ENCODE measurements at regions not wholly inside any gene's neighbourhood (a gene's known extent, or its start where the extent isn't known, plus 50 kb on each side); places are given as distances from the start of the nearest gene placed in this dataset.

DNA sequence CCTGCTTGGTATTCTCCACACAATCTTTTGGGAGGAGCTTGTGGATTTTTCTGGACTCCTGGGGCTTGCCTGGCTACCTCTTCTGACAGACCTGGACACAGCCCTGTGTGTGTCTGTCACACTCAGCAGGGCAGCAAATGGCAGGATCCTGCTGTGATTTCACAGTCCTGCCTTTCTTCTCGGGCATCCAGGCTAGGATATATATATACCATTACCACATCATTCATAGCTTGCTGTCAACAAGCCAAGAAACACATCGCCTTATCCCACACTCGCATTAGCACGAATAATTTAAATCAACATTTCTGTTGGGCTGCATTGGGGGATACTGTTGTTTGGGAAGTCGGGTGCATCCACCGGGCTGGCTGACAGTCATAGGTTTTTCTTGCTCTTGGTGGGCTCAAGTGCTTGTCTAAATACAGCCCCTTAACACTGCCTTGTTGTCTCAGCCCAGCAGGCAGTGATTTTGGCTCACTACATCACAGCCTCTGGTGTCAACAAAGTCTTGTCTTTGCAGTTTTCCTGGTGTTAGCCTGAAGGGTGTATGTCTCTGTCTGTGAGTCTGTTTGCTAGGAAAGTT is 154.9 kb upstream of the FERMT1 start:
- Histone ChIP-seq H3K9me3 (replicated peaks; ENCODE audit: control insufficient read depth, insufficient read depth, low read length) (no peaks in the 10 kb centered on the region; the same call in 2 of the 3 replicates), H3K36me3 (ENCODE audit: control insufficient read depth in 2 of 2, insufficient read depth in 2 of 2, low read length in 1 of 2) (no peaks in the 10 kb centered on the region), H2AFZ (ENCODE audit: control insufficient read depth, low read depth, low read length) (no peak overlapping the region), H3K27me3 (replicated peaks in 1 of 2; ENCODE audit: control insufficient read depth in 2 of 2, insufficient read depth in 2 of 2, low read length in 1 of 2) (no peaks in the 10 kb centered on the region; a peak in 1 of 4 replicates), H3K27ac (ENCODE audit: control insufficient read depth, insufficient read depth) (no peak overlapping the region), H3K4me1 (ENCODE audit: control insufficient read depth, insufficient read depth, low read length) (no peaks in the 10 kb centered on the region), H3K4me2 (ENCODE audit: control insufficient read depth, insufficient read depth) (no peak overlapping the region), H3K79me2 (ENCODE audit: control insufficient read depth, insufficient read depth, low read length) (no peaks in the 10 kb centered on the region), H3K4me3 (no peak overlapping the region), H4K20me1 (ENCODE audit: control insufficient read depth, insufficient read depth) (no peaks in the 10 kb centered on the region), H3K9ac (ENCODE audit: control insufficient read depth, insufficient read depth, low read length) (no peak overlapping the region)
- WGBS (ENCODE audit: insufficient coverage, insufficient replicate concordance, low lambda C conversion rate, missing lambda C conversion rate), result 17% methylated on average over 6 of the region's 6 CpGs
- ChIA-PET RAD21 (ENCODE audit: unreplicated experiment) (no interaction called here), SMC1A (ENCODE audit: uncharacterized antibody, unreplicated experiment) (no interaction called here), POLR2A (no interaction called here), CTCF (no interaction called here)
- in situ Hi-C loops (cut with MboI) (no loop called here), intact Hi-C loops (cut with micrococcal nuclease; ENCODE audit: unreplicated experiment) (no loop called here)
- DNase-seq (ENCODE audit: low read depth, low spot score) (no peak), FAIRE-seq (no peak), ATAC-seq (no peak)
- no TSS peak for BruUV-seq (replicated peaks)
- TF ChIP-seq ZSCAN29 (IDR thresholded peaks at IDR 0.05) (no peak), SUPT20H (IDR thresholded peaks at IDR 0.05; ENCODE audit: borderline replicate concordance, control insufficient read depth, low read depth, low read length) (no peak), STAT1 (conservative IDR thresholded peaks at IDR 0.05) (no peak), KLF5 (IDR thresholded peaks at IDR 0.05; ENCODE audit: partially characterized antibody) (no peak), ZNF592 (IDR thresholded peaks at IDR 0.05) (no peak), SUZ12 (IDR thresholded peaks at IDR 0.05; ENCODE audit: unreplicated experiment) (no peak), HDGF (IDR thresholded peaks at IDR 0.05) (no peak), IRF5 (IDR thresholded peaks at IDR 0.05; ENCODE audit: borderline replicate concordance) (no peak), TCF12 (IDR thresholded peaks at IDR 0.05; ENCODE audit: low read depth, low read length) (no peak), HDAC6 (IDR thresholded peaks at IDR 0.05; ENCODE audit: unreplicated experiment) (no peak), IRF4 (IDR thresholded peaks at IDR 0.05; ENCODE audit: low read depth, low read length) (no peak), NFYB (IDR thresholded peaks at IDR 0.05; ENCODE audit: insufficient read depth, low read depth, low read length) (no peak), SRF (IDR thresholded peaks at IDR 0.05; ENCODE audit: low read depth in 2 of 2, low read length in 2 of 2) (no peak), MEF2B (IDR thresholded peaks at IDR 0.05; ENCODE audit: partially characterized antibody, poor library complexity, severe bottlenecking) (no peak), DPF2 (IDR thresholded peaks at IDR 0.05) (no peak), TCF7 (IDR thresholded peaks at IDR 0.05; ENCODE audit: borderline replicate concordance) (no peak), EGR1 (IDR thresholded peaks at IDR 0.05; ENCODE audit: borderline replicate concordance in 1 of 2, low read depth in 2 of 2, low read length in 2 of 2) (no peak)

Data from GM12878 (cell line).